ENCODE measurements at regions not wholly inside any gene's neighbourhood (a gene's known extent, or its start where the extent isn't known, plus 50 kb on each side); places are given as distances from the start of the nearest gene placed in this dataset.

DNA sequence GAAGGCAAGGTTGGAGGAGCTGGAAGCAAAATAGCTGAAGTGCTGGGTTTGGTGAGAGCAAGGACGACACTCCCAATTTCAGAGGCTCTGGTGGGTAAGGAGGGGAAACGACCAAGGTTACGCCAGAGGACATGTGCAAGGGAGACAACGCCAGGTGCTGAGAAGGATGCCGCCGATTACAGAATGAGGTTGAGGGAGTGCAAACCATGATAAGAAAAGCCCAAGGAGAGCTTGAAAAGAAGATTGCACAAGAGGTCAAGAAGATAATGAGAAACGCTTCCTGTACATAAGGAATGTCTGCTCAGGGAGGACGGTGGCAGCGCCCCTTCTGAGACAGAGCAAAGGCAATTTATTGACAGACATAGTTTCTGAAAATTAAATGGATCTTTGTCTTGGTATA, 382.0 kb upstream of the PROX1 start:
- Histone ChIP-seq H2BK5ac (ENCODE audit: low read depth, low read length, poor library complexity, severe bottlenecking) (no peak overlapping the region), H3K79me1 (ENCODE audit: low read depth in 1 of 2, low read length in 2 of 2) (no peaks in the 10 kb centered on the region), H2AFZ (replicated peaks; ENCODE audit: low read length, poor library complexity) (no peak overlapping the region), H3K9me1 (ENCODE audit: insufficient read depth, low read length) (no peaks in the 10 kb centered on the region), H3K4ac (ENCODE audit: low read depth, low read length) (no peak overlapping the region), H3K4me2 (ENCODE audit: low read depth, low read length) (no peak overlapping the region), H4K5ac (ENCODE audit: low read depth, low read length) (no peak overlapping the region), H3K4me1 (ENCODE audit: control insufficient read depth, insufficient read depth, low read length) (no peaks in the 10 kb centered on the region), H3K4me3 (ENCODE audit: insufficient read depth, low read depth, low read length) (no peak overlapping the region), H3K23ac (ENCODE audit: low read depth, low read length) (no peak overlapping the region), H3K36me3 (ENCODE audit: control insufficient read depth, insufficient read depth, low read length) (no peaks in the 10 kb centered on the region), H4K20me1 (ENCODE audit: insufficient read depth, low read length) (no peaks in the 10 kb centered on the region), H4K8ac (ENCODE audit: low read depth in 2 of 2, low read length in 2 of 2) (no peak overlapping the region), H2BK120ac (ENCODE audit: low read depth, low read length) (no peak overlapping the region), H3K9ac (ENCODE audit: low read depth, low read length) (no peak overlapping the region), H3K27ac (ENCODE audit: insufficient read depth, low read length) (no peak overlapping the region), H4K91ac (ENCODE audit: insufficient read depth, low read depth, low read length) (no peak overlapping the region), H3K18ac (ENCODE audit: low read depth, low read length) (no peak overlapping the region), H3K56ac (ENCODE audit: extremely low read depth, insufficient read depth, low read length) (no peak overlapping the region), H2AK5ac (ENCODE audit: low read depth, low read length) (no peak overlapping the region), H2AK9ac (replicated peaks; ENCODE audit: low read depth, low read length, poor library complexity) (no peak overlapping the region), H2BK20ac (ENCODE audit: low read depth, low read length) (no peak overlapping the region), H3K14ac (replicated peaks; ENCODE audit: low read depth, low read length) (no peak overlapping the region), H3K27me3 (ENCODE audit: control insufficient read depth, insufficient read depth, low read length) (no peaks in the 10 kb centered on the region), H3K9me3 (ENCODE audit: control insufficient read depth, insufficient read depth, low read length) (peaks cover 22% of the 10 kb centered on the region), H2BK15ac (ENCODE audit: low read depth, low read length) (no peak overlapping the region)
- intact Hi-C loops (cut with micrococcal nuclease) (no loop called here), dilution Hi-C loops (cut with HindIII; ENCODE audit: low sequenced_read_pairs, unreplicated experiment) (no loop called here), in situ Hi-C loops (cut with MboI; ENCODE audit: low sequenced_read_pairs) (no loop called here)
- WGBS, 2 experiments (ENCODE audit: extremely low coverage in 2 of 2, insufficient read length in 1 of 2): 34% methylated on average over 6 of the region's 9 CpGs; no CpG with 5 or more reads in 1 of the 2 experiments
- BruUV-seq (replicated peaks): no TSS peak
- CTCF ChIA-PET: no interaction called here
- TF ChIP-seq BHLHE40 (IDR thresholded peaks at IDR 0.05; ENCODE audit: low read depth, low read length) (no peak), CHD1 (IDR thresholded peaks at IDR 0.05; ENCODE audit: low read depth, low read length) (no peak), RFX5 (IDR thresholded peaks at IDR 0.05; ENCODE audit: low read depth, low read length) (no peak), MXI1 (IDR thresholded peaks at IDR 0.05; ENCODE audit: borderline replicate concordance, low read depth, low read length) (no peak), CEBPB (IDR thresholded peaks at IDR 0.05; ENCODE audit: low read depth, low read length) (no peak), CTCF (conservative IDR thresholded peaks at IDR 0.05; ENCODE audit: low read depth, low read length) (no peak), SMC3 (IDR thresholded peaks at IDR 0.05; ENCODE audit: low read depth, low read length) (no peak), FOS (IDR thresholded peaks at IDR 0.05; ENCODE audit: low read depth, low read length) (no peak), POLR2A (IDR thresholded peaks at IDR 0.05; ENCODE audit: low read depth, low read length) (no peak), RAD21 (IDR thresholded peaks at IDR 0.05; ENCODE audit: low read length) (no peak)
- TF ChIP-seq, protein P1, sequence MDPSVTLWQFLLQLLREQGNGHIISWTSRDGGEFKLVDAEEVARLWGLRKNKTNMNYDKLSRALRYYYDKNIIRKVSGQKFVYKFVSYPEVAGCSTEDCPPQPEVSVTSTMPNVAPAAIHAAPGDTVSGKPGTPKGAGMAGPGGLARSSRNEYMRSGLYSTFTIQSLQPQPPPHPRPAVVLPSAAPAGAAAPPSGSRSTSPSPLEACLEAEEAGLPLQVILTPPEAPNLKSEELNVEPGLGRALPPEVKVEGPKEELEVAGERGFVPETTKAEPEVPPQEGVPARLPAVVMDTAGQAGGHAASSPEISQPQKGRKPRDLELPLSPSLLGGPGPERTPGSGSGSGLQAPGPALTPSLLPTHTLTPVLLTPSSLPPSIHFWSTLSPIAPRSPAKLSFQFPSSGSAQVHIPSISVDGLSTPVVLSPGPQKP (IDR thresholded peaks at IDR 0.05; ENCODE audit: borderline replicate concordance, low read depth, low read length): no peak
- TF ChIP-seq, protein P2, sequence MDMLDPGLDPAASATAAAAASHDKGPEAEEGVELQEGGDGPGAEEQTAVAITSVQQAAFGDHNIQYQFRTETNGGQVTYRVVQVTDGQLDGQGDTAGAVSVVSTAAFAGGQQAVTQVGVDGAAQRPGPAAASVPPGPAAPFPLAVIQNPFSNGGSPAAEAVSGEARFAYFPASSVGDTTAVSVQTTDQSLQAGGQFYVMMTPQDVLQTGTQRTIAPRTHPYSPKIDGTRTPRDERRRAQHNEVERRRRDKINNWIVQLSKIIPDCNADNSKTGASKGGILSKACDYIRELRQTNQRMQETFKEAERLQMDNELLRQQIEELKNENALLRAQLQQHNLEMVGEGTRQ (IDR thresholded peaks at IDR 0.05; ENCODE audit: low read depth, low read length): no peak
- ATAC-seq (ENCODE audit: low read depth) (no peak), DNase-seq (no peak)
- POLR2A ChIA-PET (ENCODE audit: unreplicated experiment): no interaction called here

Data from IMR-90 (cell line).